CD4-positive, alpha-beta T cell treated with Interferon alpha-2 for 1 hour (primary cell): ENCODE measurements at regions not wholly inside any gene's neighbourhood (a gene's known extent, or its start where the extent isn't known, plus 50 kb on each side); places are given as distances from the start of the nearest gene placed in this dataset.

Experiments
- DNase-seq, 2 donors: peaks; one replicate each; pipeline ENCODE4 v3.0.0-alpha.2; 2020 to 2022

GRCh38 chr4:181289198-181289597 lies 954.0 kb upstream of the TENM3 start:
- no peak for DNase-seq

- no peak for DNase-seq
Observed at GRCh38 chr4:181291615-181292014, 951.6 kb upstream of the TENM3 start.

DNA sequence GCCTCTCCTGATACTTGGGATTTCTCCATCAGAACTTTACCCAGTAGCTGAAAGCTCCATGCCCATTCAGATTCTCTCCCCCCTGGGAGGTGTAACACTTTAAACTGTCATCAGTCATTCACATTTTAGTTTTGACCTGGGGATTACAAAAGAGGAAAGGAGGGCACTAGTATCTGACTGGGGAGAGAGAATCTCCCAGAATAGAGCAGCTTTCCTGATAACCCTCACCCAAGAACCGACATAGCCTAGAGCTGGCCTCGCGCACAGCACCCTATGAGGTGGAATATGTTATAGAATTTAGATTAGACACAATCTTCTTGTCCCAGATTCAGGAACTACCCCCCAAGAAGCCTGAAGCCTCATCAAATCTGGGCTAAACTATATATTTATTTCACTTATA lies 950.2 kb upstream of the TENM3 start:
- no peak for DNase-seq

GRCh38 chr4:181293541-181293940 lies 949.7 kb upstream of the TENM3 start:
- no peak for DNase-seq

- DNase-seq = no peak
Observed at GRCh38 chr4:181294421-181294820, 948.8 kb upstream of the TENM3 start.

DNA sequence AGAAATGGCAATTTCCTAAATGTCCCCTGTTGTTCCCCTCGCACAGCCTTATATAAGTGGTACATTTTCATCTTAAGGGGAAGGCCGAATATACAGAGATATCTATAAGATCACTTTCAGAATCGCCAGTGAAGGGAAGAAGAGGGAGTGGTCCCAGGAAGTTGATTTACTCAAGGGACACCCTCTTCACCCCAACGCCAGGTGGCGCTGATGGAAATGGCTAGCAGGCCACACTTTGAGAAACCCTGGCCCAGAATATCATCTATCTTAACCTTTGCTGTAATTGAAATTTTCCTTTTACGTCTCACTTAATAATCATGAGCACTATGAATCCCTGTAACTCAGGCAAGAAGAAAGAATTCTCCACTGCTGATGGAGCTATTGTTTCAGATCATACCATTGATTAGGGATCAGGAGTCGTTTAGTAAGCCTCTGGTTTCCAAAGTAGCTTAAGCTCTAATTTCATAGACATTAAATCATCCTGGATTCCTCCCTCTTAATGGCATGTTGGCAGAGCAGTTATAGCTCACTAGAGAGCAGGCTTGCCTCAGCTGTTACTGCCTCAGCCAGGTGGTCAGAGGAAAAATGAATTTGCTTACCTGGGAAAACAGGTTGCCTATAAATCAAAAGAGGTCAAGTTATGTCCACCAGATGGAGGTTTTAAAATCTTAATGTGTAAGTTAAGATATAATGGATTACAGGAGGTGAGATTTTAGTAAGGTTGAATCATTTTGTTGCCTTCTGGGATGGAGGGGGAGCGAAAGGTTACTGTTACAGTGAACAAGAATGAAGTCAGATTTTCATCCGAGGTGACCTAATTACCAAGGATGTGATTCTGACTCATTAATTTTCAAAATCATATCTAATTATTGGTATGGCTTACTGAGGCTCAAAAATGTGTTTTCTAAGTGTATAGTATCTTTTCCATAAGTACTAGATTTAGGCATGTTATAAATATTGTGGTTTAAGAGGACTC lies 941.2 kb upstream of the TENM3 start:
- DNase-seq = no peak

- no peak for DNase-seq
Observed at GRCh38 chr4:181307824-181308223, 935.4 kb upstream of the TENM3 start.

GRCh38 chr4:181308476-181309312 lies 934.5 kb upstream of the TENM3 start:
- no peak for DNase-seq

DNA sequence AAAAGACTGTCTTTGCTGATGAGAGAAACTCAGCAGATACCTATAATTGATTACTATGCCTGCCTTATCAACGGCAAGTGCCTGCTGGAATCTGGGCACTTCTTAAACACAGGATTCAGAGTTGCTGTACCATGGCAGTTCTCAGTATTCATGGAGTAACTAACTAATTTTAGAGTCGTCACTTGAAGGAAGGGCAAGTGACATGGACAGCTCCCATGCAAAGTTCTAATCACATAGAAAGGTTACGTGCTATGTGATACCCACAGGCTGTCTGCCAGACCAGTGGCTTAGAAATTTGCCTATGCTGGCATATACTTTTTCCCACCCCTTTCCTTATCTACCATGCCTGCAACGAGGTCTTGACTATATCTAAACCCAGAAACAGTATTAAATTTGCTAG lies 931.1 kb upstream of the TENM3 start:
- no peak for DNase-seq

- DNase-seq = no peak
Observed at GRCh38 chr4:181319629-181320028, 923.6 kb upstream of the TENM3 start.

DNA sequence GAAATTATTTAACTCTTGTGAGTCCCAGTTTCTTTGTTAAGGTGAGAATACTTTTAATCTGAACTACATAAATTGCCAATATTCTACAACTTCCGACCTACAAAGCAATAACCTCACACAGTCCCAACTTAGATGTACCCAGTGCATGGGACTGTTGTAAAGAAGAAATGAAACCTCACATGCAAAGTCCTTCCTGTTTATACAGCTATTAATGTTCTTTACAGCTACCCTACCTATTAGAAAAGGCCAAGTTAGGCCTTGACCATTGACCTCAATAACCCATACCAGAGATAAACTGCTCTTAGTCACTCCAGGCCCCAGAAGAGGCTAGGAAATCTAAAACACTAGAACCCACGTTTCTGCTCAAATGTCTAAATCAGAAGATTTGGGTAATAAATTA lies 920.1 kb upstream of the TENM3 start:
- no peak for DNase-seq

DNA sequence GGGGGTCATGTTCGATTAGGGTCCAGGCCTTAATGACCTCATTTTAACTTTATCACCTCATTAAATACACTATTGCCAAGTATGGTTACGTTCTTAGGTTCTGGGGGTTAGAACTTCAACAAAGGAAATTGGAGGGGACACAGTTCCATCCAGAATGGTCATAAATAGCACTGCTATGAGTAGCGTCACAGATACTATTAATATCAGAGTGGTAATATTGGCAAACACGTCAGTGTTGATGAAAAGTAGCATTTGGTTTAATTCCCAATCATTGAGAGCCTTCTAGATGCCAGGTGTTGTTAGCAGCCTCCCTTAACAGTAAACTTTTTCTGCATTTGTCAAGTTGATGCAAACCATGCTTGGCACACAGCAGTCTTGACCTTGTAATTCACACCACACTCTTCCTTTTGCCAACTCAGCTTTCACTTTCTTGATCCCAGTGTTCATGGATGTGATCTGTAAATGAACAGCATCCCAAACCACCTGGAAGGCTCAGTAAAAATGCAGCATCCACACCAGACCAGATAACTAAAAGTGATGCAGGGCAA lies 912.5 kb upstream of the TENM3 start:
- DNase-seq = no peak

DNA sequence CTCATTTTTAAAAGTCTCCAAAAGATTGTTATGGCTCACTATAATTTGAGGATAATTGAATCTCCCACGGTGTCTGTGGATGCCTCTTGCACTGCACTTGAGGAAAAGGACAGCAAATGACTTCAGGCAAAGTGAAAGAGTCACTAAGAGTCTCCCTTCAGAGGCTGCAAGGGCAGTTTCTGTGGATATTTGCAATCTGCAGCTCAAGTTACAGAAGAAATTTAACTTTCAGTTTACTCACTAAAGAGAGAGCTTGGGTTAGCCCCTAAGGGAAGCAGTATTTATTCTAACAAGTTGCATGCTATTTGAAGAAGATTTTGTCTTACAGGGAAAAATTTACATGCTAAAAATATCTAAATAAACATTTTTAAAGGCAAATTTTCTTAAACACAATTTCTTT lies 912.0 kb upstream of the TENM3 start:
- no peak for DNase-seq

DNA sequence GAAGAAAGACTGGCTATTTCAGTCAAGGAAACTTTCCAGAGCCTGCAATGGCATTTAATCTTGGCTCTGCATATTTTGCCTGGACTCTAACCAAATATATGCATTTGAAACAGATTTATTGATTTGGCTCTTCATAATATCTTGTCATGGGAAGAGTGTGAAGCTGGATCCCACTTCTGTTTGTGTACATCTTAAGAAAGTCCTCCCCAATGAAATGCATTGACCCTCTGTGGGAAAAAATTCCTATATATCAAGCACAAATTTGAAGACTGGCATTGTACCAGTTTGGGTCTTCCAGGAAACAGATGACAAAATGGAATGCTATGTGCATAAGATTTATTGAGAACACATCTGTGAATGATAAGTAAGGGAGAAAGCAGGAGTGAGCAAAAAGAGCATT lies 897.3 kb upstream of the TENM3 start:
- no peak for DNase-seq

- DNase-seq = no peak
Observed at GRCh38 chr4:181350615-181351415, 892.4 kb upstream of the TENM3 start.

DNA sequence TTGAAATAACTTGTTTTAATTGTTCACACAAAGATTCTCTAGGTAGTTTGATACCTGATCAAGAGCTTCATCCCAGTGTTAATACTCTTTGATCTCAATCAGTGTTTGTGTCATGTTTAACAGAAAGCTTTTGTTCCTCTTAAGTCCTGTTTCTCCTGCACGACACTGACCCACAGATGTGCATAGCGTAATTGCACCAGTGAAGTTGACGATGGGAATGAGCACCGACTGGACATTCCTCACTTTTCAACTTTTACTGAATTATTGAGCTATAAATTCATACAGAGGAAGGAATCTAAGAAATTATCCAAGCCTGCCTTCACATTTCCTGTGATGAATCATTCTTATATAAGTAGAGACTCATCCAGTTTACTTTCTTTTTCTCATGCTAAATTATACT lies 878.7 kb upstream of the TENM3 start:
- DNase-seq = no peak

DNA sequence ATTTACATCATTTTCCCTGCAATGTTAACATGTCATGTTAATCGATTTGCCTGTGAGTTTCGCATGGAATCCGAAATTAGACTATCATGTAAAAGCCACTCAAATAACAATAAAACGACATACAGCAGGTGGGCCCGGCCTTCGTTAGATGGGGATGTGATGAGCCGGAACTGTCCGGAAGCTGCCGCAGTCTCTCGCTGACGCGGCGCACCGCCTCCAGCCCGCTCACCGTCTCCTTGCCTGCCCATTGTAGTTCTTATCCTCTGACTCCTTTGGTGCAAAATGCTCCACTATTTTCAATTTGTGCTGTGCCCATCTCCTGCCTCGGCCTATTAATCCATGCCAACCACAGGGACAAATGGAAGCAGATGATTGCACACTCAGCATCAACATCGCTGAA lies 877.5 kb upstream of the TENM3 start:
- DNase-seq = no peak

- no peak for DNase-seq
Observed at GRCh38 chr4:181372014-181372413, 871.2 kb upstream of the TENM3 start.

DNA sequence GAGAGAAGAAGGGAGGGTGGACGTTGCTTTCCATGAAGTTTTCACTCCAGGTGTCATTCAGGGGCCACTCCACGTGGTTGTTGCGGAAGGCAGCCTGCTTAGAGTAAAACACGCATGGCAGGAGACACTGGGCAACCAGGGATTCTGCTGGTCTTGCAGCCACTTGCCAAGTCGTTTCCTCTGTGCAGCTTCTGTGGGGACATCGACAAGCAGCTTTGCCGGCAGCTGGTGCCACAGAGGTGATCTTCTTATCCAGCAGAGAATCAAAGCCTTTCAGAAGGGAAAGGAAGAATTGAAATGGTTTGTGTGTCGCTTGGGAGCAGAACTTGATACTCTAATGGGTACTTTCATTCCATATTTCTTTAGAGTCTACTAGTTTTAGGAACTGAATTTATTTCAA lies 867.1 kb upstream of the TENM3 start:
- DNase-seq = no peak

GRCh38 chr4:181388061-181388460 lies 855.1 kb upstream of the TENM3 start:
- no peak for DNase-seq

DNA sequence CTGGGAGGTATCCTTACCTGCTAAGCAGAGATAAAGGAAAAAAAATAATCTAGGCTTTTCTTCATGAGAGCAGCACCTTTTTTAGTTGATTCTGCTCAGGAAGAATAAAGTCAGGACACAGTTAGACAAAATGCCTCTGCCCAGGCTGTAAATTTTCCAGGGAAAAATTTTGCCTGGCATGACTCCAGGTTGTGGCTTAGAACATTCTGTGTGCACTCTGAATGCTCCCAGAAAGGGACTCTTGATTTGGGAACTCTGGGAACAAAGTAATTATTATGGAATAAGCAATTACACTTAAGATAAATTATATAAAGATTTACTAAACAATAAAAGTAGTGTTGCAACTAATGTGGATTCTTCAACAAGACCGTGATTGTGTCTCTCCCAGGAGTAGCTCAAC lies 826.2 kb upstream of the TENM3 start:
- no peak for DNase-seq

- DNase-seq = no peak
Observed at GRCh38 chr4:181418496-181418895, 824.7 kb upstream of the TENM3 start.

DNA sequence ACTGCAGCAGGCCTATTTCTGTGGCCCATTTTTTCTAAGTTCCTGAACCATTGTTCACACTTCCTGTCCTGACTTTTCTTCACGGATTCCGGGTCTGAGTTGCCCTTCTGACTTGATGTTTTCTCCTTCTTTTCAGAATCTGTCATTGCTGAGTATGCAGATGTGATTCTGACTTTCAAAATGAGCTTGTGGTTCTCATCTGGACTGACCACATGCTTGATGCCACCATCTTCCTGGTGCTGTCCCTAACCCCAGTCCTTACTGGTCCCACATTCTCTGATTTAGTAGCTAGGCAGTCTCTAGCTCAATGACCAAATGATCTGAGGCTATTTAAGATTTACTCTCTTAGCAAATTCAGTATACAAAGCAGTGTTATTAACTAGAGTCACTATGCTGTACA lies 822.3 kb upstream of the TENM3 start:
- no peak for DNase-seq
